Heart left ventricle (tissue), 13 donors: ENCODE measurements at regions not wholly inside any gene's neighbourhood (a gene's known extent, or its start where the extent isn't known, plus 50 kb on each side); places are given as distances from the start of the nearest gene placed in this dataset.

Experiments
- CTCF ChIP-seq, 12 donors: fragments of 200-600 bp; sonication (generic) in 4 of 12; IDR thresholded peaks; one replicate each; pipeline versions ENCODE4 v1.5.0 to v1.8.0; 2018 to 2022; ENCODE audit warnings: antibody characterized with exemption in 12 of 12, mild to moderate bottlenecking in 5 of 12
- POLR2A ChIP-seq, 2 donors: fragments of 450-650 bp; IDR thresholded peaks; one replicate each; pipeline ENCODE4 v1.6.1; 2017; ENCODE audit warnings: antibody characterized with exemption in 2 of 2, mild to moderate bottlenecking in 2 of 2, moderate library complexity in 2 of 2
- donor health status: ischemic (EF 13 %, LVEDD 7.1; RV severe dilation, severe dysfunction).
- donor health status: DM: no; HTN: yes; CAD: no.
- donor health status: DM: no; HTN: no; CAD: no.
- donor health status: ischemic (EF 25% LVEDD 6.9; RV normal size, moderate dysfunction).
- donor health status: ischemic (EF 25% LVEDD 5.7; RV mildly dilated, moderate dysfunction).
- donor health status: ischemic (EF 35%, LVEDD 5.7; RV mildly dilated, moderate dysfunction).
- donor health status: nonischemic (EF 11% LVEDD 7.7; RV severe dilation, severe dysfunction).
- donor health status: DM: yes; HTN: yes; CAD: no.
- donor health status: PGD.
- donor health status: ischemic (EF 29% LVEDD 5.4; RV normal size, mild dysfunction).
- donor health status: nonischemic (EF 23%, LVEDD 6.1; RV moderate dilation, normal function).

- no peak for TF ChIP-seq POLR2A (IDR thresholded peaks at IDR 0.05)
- no peak for TF ChIP-seq CTCF (IDR thresholded peaks at IDR 0.05)
These were observed 111.1 kb upstream of the SASH1 start for GRCh38 chr6:148231572-148231971.
